ENCODE measurements at regions not wholly inside any gene's neighbourhood (a gene's known extent, or its start where the extent isn't known, plus 50 kb on each side); places are given as distances from the start of the nearest gene placed in this dataset.

DNA sequence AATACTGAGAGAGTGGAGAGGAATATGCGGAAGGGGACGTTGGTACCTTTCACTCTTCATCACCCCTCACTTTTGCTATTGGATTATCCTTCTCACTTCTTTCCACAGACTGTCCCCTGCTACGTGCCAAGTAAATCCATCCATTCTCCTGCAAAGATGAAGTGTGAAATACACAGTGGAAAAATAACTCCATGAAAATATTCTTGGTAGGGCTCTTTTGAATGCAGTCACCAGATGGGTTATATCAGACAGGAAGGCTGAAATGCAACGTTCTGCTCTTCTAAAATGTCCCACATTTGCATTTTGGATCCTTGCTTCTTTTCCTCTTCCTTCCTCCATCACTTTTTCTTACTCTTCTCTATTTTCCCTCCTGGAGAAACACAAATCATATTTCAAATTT is 510.3 kb upstream of the CLINT1 start:
- DNase-seq (ENCODE audit: low read depth in 2 of 2): no peak

DNA sequence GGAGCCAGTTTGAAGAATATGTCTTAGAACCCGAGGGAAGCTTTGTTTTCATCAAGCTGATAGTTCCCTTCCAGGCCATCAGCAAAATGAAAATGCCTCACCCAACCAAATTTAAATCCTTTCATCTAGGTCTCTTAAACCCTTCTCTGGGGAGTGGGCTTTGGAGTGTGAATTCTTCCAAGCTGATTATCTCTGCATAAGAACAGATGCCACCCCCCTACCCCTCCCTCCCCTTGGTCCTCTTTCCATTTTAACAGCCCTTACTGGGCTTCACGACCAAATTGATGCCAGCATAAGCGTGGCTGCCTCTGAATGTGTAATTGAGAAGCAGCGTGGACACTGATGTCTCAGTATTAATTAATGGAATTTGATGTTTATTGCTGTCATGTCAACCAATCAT is 509.7 kb upstream of the CLINT1 start:
- no peak for DNase-seq (ENCODE audit: low read depth in 2 of 2)

- no peak for DNase-seq (ENCODE audit: low read depth in 2 of 2)
Observed at GRCh38 chr5:158364367-158364766, 505.4 kb upstream of the CLINT1 start.

DNA sequence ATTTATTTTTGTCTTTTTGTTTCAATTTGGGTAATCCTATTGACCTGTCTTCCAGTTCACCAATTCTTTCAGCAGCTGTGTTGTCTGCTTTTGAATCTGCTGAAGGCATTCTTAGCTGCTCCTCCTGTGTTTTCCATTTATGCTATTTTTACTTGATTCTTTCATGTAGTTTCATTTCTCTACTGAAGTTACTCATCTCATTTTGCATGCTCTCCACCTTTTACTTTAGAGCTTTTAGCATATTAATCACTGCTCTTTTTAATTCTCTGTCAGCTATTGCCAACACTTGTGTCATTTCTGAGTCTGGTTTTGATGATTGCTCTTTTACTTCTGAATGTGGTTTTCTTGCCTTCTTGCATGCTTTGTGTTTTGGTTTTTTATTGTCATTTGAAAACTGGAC is 496.0 kb upstream of the CLINT1 start:
- DNase-seq (ENCODE audit: low read depth in 2 of 2): no peak

- DNase-seq (ENCODE audit: low read depth in 2 of 2): no peak
Observed at GRCh38 chr5:158351485-158352125, 492.7 kb upstream of the CLINT1 start.

GRCh38 chr5:158349987-158350386 is 491.0 kb upstream of the CLINT1 start:
- DNase-seq (ENCODE audit: low read depth in 2 of 2): no peak

DNA sequence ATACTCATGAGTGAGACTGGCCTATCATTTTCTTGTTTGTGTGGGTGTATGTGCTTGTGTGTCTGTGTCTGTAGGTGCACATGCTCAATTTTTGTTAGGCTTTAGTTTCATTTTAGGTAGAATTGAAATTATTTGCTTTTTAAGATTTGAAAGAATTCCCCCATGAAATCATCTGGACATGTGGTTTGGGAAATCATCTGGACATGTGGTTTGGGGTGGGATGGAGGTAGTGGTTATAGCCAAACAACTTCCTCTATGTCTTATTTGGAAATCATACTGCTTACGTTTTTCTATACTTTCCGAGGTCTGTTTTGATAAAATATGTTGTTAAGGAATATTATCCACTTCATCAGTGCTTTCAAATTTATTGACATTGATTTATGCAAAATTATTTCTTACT is 485.4 kb upstream of the CLINT1 start:
- no peak for DNase-seq (ENCODE audit: low read depth in 2 of 2)

DNA sequence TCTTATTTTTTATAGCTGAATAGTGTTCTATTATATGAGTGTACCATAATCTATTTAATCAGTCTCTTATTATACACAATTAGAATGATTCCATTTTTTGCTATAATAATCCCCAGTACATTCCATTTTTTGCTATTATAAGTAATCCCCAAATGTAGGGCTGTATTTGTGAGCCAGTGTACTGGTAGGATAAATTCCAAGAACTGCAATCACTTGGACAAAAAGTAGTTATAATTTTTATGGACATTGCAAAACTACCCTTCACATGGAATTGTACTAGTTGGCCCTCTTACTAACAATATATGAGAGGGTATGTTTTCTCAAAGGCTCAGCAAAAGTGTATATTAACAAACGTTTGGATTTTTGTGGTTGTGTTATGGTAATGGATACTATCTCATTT is 481.7 kb upstream of the CLINT1 start:
- DNase-seq (ENCODE audit: low read depth in 2 of 2): no peak

GRCh38 chr5:158326256-158326655 is 467.3 kb upstream of the CLINT1 start:
- no peak for DNase-seq (ENCODE audit: low read depth in 2 of 2)

DNA sequence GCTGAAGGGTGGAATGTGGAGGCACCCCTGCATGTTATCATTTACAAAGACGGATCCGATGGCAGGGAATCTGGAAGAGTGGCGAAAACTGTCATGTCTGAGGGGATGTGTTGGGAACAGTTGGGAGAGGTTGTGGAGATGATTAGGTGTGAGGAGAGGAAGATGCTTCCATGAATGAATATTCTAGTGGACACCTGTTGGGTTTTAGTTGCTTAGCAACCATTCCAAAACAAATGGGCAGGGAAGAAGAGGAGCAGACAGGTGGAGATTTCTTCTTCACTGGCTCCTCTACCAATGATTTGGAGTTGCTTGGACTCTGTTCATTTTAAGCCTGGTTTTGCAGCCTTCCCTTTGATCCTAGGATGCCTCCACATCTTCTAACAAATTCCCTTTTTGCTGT is 465.3 kb upstream of the CLINT1 start:
- DNase-seq (ENCODE audit: low read depth in 2 of 2): no peak

DNA sequence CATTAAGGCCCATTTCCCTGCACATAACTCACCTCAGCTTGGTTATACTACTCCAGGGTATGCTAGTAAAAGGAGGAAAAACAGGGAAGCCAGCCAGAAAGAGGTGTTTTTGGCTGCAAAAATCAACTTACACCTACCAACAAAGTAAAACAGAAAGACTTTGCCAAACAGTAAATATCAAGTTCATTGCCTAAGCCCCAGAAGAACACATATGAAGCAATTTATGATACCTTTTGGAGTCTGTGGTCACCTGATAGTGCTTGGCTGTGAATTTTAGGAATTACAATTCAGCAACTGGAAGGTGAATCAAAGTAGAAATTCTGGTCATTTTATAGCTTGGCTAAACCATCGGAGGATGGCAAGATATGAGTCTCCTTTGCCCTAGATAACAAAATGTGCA is 463.7 kb upstream of the CLINT1 start:
- DNase-seq (ENCODE audit: low read depth in 2 of 2): no peak

DNA sequence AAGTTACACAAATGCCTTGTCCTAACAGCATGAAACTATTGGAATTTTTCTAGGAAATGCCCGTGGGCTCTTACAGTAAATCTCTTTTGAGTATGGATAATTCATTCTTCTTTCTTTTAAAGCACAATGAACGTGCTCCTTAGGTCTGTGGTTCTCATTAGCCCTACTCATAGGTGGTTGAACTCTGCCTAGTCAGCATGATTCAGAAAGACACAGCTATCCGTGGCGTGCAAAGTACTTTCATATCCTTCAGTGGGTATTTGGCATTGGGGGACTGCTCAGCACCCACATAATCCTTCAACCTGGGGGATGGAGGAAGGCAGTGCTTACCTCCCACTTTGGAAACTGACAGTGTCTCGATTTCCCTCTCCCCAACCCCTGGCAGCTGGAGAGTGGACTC is 462.0 kb upstream of the CLINT1 start:
- DNase-seq (ENCODE audit: low read depth in 2 of 2): no peak

DNA sequence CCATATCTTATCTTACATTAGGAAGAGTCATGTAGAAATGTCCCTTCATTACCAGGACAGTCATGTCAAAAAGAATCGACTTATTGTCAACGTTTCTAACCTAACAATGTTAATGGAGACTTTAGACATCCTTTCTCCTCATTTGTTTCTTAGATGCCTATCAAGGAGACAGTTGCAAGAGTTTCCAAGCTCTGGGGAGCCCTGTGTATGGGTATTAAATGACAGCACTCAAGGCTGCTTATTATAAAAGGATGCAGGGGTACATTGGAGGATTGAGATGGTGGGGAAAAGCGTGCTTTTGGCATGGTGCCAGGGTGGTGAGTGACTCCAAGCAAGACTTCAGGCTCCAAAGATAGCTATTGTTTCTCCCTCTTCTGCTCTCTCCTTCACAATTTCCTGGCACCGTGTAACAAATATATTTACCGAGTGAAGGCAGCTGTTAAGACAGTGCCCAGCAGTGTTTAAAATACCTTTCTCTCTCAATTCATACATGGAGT is 461.3 kb upstream of the CLINT1 start:
- no peak for DNase-seq (ENCODE audit: low read depth in 2 of 2)

DNA sequence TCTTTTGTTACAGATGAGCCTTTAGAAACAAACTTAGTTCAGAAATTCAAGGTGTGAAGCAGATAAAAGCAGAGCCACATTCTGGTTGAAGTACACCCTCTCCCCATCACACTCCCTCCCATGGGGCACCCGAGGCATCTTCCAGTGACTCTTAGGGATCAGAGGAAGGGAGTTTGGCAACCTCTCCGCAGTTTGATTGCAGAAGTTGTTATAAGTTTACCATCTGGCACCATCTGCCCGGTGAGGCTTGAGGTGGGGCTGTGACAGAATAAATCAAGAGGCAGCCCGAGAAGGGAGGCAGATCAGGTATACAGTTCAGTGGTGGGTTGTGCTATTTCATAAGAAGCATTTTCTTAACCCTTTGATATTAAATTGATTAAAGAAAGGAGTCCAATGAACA is 458.6 kb upstream of the CLINT1 start:
- no peak for DNase-seq (ENCODE audit: low read depth in 2 of 2)

- no peak for DNase-seq (ENCODE audit: low read depth in 2 of 2)
Observed at GRCh38 chr5:158313733-158314464, 455.0 kb upstream of the CLINT1 start.

DNA sequence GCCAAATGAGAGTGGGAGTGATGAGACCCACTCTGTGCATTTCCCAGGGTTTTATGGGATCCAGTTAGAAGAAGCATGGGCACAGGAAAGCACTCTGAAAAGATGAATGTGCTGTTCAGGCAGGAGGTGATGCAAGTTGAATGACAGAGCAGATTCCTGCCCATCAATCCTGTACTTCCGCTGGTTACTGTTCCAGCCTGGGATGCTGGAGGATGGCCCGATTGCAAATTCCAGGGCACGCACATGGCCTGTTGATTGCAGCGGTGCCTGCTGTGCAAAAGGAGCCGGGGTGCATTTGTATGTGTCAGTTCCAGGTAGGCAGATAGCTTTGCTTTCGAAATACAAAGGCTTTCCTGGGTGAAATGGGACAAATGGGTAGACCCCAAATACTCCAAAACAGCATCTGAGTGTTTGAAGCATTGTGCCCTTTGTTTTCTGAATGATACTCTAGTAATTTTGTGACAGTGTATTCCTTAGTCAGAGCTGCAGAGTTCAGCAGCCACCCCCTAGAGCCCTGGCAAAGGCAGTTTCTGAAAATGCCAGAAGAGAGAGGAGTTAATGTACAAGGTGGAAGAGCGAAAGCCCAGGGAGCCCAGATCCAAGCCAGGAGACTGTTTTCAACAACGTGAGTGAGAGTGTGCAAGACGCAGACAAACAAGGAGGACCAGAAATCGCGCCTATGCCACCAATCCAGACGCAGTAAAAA is 454.2 kb upstream of the CLINT1 start:
- no peak for DNase-seq (ENCODE audit: low read depth in 2 of 2)

- DNase-seq (ENCODE audit: low read depth in 2 of 2): no peak
Observed at GRCh38 chr5:158309088-158309807, 450.3 kb upstream of the CLINT1 start.

- DNase-seq (ENCODE audit: low read depth in 2 of 2): no peak
Observed at GRCh38 chr5:158308429-158309025, 449.6 kb upstream of the CLINT1 start.

GRCh38 chr5:158305861-158306260 is 446.9 kb upstream of the CLINT1 start:
- DNase-seq (ENCODE audit: low read depth in 2 of 2): no peak

DNA sequence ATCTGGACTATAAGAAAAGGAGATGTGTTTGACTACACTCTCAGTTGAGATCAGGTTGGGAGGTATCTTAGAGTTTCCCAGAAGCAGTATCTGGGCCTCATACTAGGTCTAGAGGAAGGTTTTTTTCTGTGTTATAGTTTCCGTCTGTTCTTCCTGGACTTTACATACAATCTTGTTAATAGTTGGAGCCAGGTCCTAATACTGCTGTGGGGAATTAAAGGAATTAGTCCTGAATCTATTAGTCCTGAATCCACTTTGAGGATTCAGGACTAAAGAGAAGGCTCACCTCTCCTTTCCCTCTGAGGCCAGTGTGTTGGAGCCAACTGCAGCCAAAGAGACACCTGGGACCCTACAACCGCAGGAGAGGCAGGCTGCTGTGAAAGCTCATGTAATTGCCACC is 445.7 kb upstream of the CLINT1 start:
- no peak for DNase-seq (ENCODE audit: low read depth in 2 of 2)

DNA sequence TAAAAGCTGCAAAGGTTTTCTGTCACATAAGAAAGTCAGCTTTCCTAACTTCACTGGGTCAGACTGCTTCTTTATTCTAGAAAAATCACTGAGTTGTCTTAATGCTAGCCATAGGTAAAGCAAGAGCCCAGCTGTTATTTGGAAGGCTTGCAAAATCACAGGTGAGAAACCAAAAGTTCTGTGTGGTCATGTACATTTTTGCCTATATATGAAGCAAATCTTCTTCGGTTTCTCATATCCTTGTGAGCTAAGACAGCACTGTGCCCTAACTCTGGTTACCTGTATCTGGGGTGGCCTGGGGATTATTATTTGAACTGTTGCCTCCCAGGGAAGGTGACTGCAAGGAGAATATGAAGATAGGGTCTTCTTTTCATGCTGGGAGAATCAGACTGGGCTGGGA is 444.9 kb upstream of the CLINT1 start:
- no peak for DNase-seq (ENCODE audit: low read depth in 2 of 2)

- DNase-seq (ENCODE audit: low read depth in 2 of 2): no peak
Observed at GRCh38 chr5:158303275-158303674, 444.3 kb upstream of the CLINT1 start.
